ENCODE measurements at regions not wholly inside any gene's neighbourhood (a gene's known extent, or its start where the extent isn't known, plus 50 kb on each side); places are given as distances from the start of the nearest gene placed in this dataset.

DNA sequence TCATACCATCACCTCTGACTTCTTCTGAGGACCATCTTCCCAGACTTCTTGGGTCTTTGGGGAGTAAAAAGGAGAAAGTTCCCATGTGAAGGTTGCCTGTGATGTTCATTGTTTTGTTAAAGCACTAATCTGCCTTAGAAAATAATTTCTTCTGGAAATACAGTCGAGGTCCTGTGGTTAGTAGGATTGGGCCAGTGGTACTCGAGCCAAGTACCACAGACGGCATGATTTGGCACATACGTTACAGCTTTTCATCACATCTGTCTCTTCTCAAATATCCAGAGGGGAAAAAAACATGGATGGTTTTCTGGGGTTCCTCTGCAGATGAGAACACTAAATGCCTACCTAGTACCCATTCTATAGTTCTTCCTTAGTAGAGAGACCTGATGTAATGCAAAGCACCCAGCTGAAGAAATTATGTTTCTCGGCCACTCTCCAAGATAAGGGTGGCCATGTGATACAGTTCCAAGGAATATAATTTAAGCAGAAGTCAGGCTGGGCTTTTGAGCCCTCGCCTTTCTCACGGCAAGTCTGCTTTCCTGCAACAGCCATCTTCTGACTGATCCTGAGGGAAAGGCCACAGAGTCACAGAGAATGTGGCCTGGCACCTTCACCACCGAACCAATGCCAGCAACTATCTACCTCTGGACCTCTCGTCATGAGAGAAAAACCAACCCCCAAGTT is 161.0 kb downstream of the RNF152 start:
- 83% methylated on average over 9 of the region's 9 CpGs for WGBS
- no peak overlapping the region for H3K9ac ChIP-seq (ENCODE audit: low read depth in 1 of 2, low read length in 2 of 2)
- no peaks in the 10 kb centered on the region for H3K36me3 ChIP-seq (ENCODE audit: control insufficient read depth in 4 of 4, insufficient read depth in 3 of 4, low read depth in 1 of 4, low read length in 3 of 4)
- no peaks in the 10 kb centered on the region for H3K9me3 ChIP-seq (ENCODE audit: control insufficient read depth in 4 of 4, low read length in 3 of 4)
- peaks cover 12 to 36% (median 27%) of the 10 kb centered on the region in 4 donors for H3K4me1 ChIP-seq (ENCODE audit: control insufficient read depth in 4 of 4, insufficient read depth in 4 of 4, low read length in 3 of 4)
- no peaks in the 10 kb centered on the region for H3K27me3 ChIP-seq (ENCODE audit: control insufficient read depth in 4 of 4, insufficient read depth in 4 of 4, low read length in 3 of 4)
- DNase-seq (ENCODE audit: low spot score) = no peak
- no peak for TF ChIP-seq HNF4A (conservative IDR thresholded peaks at IDR 0.05)
- peak; percentile 7 for TF ChIP-seq NR2F2 (IDR thresholded peaks at IDR 0.05)
- TF ChIP-seq, protein P1, sequence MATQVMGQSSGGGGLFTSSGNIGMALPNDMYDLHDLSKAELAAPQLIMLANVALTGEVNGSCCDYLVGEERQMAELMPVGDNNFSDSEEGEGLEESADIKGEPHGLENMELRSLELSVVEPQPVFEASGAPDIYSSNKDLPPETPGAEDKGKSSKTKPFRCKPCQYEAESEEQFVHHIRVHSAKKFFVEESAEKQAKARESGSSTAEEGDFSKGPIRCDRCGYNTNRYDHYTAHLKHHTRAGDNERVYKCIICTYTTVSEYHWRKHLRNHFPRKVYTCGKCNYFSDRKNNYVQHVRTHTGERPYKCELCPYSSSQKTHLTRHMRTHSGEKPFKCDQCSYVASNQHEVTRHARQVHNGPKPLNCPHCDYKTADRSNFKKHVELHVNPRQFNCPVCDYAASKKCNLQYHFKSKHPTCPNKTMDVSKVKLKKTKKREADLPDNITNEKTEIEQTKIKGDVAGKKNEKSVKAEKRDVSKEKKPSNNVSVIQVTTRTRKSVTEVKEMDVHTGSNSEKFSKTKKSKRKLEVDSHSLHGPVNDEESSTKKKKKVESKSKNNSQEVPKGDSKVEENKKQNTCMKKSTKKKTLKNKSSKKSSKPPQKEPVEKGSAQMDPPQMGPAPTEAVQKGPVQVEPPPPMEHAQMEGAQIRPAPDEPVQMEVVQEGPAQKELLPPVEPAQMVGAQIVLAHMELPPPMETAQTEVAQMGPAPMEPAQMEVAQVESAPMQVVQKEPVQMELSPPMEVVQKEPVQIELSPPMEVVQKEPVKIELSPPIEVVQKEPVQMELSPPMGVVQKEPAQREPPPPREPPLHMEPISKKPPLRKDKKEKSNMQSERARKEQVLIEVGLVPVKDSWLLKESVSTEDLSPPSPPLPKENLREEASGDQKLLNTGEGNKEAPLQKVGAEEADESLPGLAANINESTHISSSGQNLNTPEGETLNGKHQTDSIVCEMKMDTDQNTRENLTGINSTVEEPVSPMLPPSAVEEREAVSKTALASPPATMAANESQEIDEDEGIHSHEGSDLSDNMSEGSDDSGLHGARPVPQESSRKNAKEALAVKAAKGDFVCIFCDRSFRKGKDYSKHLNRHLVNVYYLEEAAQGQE (IDR thresholded peaks at IDR 0.05) = no peak
- no peak overlapping the region for H3K4me3 ChIP-seq (ENCODE audit: low read depth in 1 of 3, low read length in 3 of 3)
- peak overlapping the region; percentile 51 to 88 for H3K27ac ChIP-seq (ENCODE audit: low read depth in 1 of 2, low read length in 2 of 2)

DNA sequence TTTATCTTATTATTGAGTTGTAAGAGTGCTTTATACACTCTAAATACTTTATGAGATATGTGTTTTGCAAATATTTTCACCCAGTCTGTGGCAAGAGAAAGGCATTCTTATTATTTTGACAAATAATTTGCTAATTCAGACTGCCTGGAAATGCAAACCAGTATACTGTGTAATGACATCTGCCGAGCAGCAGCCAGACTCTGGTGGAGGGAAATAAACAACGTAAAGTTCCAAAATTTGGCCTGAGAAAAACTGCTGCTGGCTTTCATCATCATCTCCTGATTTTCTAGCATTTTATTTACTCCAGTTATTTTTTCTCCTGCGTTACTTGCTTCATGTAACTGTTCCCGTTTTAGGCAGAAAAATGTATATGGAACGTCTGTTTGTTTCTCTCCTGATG is 161.6 kb downstream of the RNF152 start:
- no peaks in the 10 kb centered on the region for H3K36me3 ChIP-seq (ENCODE audit: control insufficient read depth in 4 of 4, insufficient read depth in 3 of 4, low read depth in 1 of 4, low read length in 3 of 4)
- H3K9ac ChIP-seq (ENCODE audit: low read depth in 1 of 2, low read length in 2 of 2) = no peak overlapping the region
- no peaks in the 10 kb centered on the region for H3K27me3 ChIP-seq (ENCODE audit: control insufficient read depth in 4 of 4, insufficient read depth in 4 of 4, low read length in 3 of 4)
- 72% methylated on average over 5 of the region's 5 CpGs for WGBS
- TF ChIP-seq NR2F2 (IDR thresholded peaks at IDR 0.05) (peak; percentile 2), YY1 (IDR thresholded peaks at IDR 0.05) (peak; percentile 5), RAD21 (IDR thresholded peaks at IDR 0.05) (no peak)
- no peak for DNase-seq (ENCODE audit: low spot score)
- H3K27ac ChIP-seq (ENCODE audit: low read depth in 1 of 2, low read length in 2 of 2) = peak overlapping the region in 1 of 2 donors; percentile 88
- no peak overlapping the region for H3K4me3 ChIP-seq (ENCODE audit: low read depth in 1 of 3, low read length in 3 of 3)
- no peaks in the 10 kb centered on the region for H3K9me3 ChIP-seq (ENCODE audit: control insufficient read depth in 4 of 4, low read length in 3 of 4)
- peaks cover 12 to 29% (median 23%) of the 10 kb centered on the region in 4 donors for H3K4me1 ChIP-seq (ENCODE audit: control insufficient read depth in 4 of 4, insufficient read depth in 4 of 4, low read length in 3 of 4)

DNA sequence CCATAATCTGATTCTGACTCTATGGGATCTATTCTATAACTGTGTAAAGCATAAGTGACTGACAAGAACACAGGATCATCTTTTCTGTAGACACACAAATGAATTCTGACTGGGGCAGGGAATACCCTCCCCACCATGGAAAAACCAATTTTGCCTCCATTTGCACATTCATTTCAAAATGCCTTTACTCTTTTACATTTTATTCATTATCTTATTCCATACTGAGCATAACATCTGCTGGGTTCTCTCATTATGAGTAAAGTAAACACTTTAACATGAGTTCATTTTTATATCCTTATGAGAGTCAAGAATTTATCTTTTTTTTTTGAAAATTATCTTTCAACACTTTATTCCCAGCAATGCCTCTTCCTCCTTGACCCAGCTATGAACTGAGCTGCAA is 163.5 kb downstream of the RNF152 start:
- Histone ChIP-seq H3K9me3 (ENCODE audit: control insufficient read depth in 4 of 4, low read length in 3 of 4) (no peaks in the 10 kb centered on the region), H3K27ac (ENCODE audit: low read depth in 1 of 2, low read length in 2 of 2) (no peak overlapping the region), H3K9ac (ENCODE audit: low read depth in 1 of 2, low read length in 2 of 2) (no peak overlapping the region), H3K27me3 (ENCODE audit: control insufficient read depth in 4 of 4, insufficient read depth in 4 of 4, low read length in 3 of 4) (no peaks in the 10 kb centered on the region), H3K36me3 (ENCODE audit: control insufficient read depth in 4 of 4, insufficient read depth in 3 of 4, low read depth in 1 of 4, low read length in 3 of 4) (no peaks in the 10 kb centered on the region), H3K4me1 (ENCODE audit: control insufficient read depth in 4 of 4, insufficient read depth in 4 of 4, low read length in 3 of 4) (peaks cover 5 to 18% (median 10%) of the 10 kb centered on the region in 4 donors), H3K4me3 (ENCODE audit: low read depth in 1 of 3, low read length in 3 of 3) (no peak overlapping the region)
- no peak for DNase-seq (ENCODE audit: low spot score)
- TF ChIP-seq RXRA (IDR thresholded peaks at IDR 0.05) (peak in 1 of 2 donors; percentile 16), TAF1 (conservative IDR thresholded peaks at IDR 0.05) (no peak)

Data from liver (tissue), 7 donors.